ENCODE measurements at regions not wholly inside any gene's neighbourhood (a gene's known extent, or its start where the extent isn't known, plus 50 kb on each side); places are given as distances from the start of the nearest gene placed in this dataset.
"Not testable (repeated sequence)": the region's sequence is repeated elsewhere in the genome, so short reads cannot be mapped to it uniquely, and the experiment has no call there.

- no peak for DNase-seq
Observed at GRCh38 chr6:28659250-28659566, 133.5 kb downstream of the GPX5 start.

- DNase-seq, result no peak
Observed at GRCh38 chr6:28661097-28661713, 135.5 kb downstream of the GPX5 start.

- DNase-seq, result no peak
Observed at GRCh38 chr6:28664870-28665396, 139.3 kb downstream of the GPX5 start.

- DNase-seq, result no peak
Observed at GRCh38 chr6:28673417-28673786, 147.7 kb downstream of the GPX5 start.

- no peak for DNase-seq
Observed at GRCh38 chr6:28673787-28674671, 148.3 kb downstream of the GPX5 start.

- DNase-seq, result no peak
Observed at GRCh38 chr6:28675600-28675999, 149.9 kb downstream of the GPX5 start.

GRCh38 chr6:28682542-28682941, 156.9 kb downstream of the GPX5 start:
- DNase-seq, result peak; percentile 13

GRCh38 chr6:28682956-28683685, 157.4 kb downstream of the GPX5 start:
- DNase-seq, result peak; percentile 5

- DNase-seq, result peak; percentile 34
Observed at GRCh38 chr6:28683945-28684538, 158.4 kb downstream of the GPX5 start.

- DNase-seq, result not testable (repeated sequence)
Observed at GRCh38 chr6:28685960-28686359, 160.3 kb downstream of the GPX5 start.

- peak; percentile 13 for DNase-seq
Observed at GRCh38 chr6:28686446-28687027, 160.9 kb downstream of the GPX5 start.

GRCh38 chr6:28687309-28687981, 161.8 kb downstream of the GPX5 start:
- DNase-seq, result peak; percentile 50

- peak; percentile 69 for DNase-seq
Observed at GRCh38 chr6:28691991-28692390, 166.3 kb downstream of the GPX5 start.

GRCh38 chr6:28693033-28693750, 167.5 kb downstream of the GPX5 start:
- no peak for DNase-seq

GRCh38 chr6:28693751-28694443, 168.2 kb downstream of the GPX5 start:
- no peak for DNase-seq

GRCh38 chr6:28695715-28696114, 170.0 kb downstream of the GPX5 start:
- no peak for DNase-seq

GRCh38 chr6:28696167-28696566, 170.5 kb downstream of the GPX5 start:
- no peak for DNase-seq

- DNase-seq, result no peak
Observed at GRCh38 chr6:28696682-28697081, 171.0 kb downstream of the GPX5 start.

GRCh38 chr6:28707387-28708282, 182.0 kb downstream of the GPX5 start:
- no peak for DNase-seq
